H9 (cell line): ENCODE measurements at regions not wholly inside any gene's neighbourhood (a gene's known extent, or its start where the extent isn't known, plus 50 kb on each side); places are given as distances from the start of the nearest gene placed in this dataset.

Experiments
- DNase-seq: peaks from one replicate; pipeline ENCODE4 v3.0.0-alpha.2; 2017
- H2AFZ ChIP-seq: one replicate; pipeline ENCODE4 v1.6.1; 2013; ENCODE audit warnings: mild to moderate bottlenecking, low read length, control low read depth, moderate library complexity
- H2AK5ac ChIP-seq: 2 replicates; pipeline ENCODE4 v1.6.1; 2013; ENCODE audit warnings: low read length, control low read depth, mixed read lengths; ENCODE audit not compliant: insufficient read length
- H2BK120ac ChIP-seq: one replicate; pipeline ENCODE4 v1.6.1; 2013; ENCODE audit warnings: low read depth, mild to moderate bottlenecking, low read length, control low read depth, inconsistent platforms; ENCODE audit not compliant: poor library complexity, severe bottlenecking
- H2BK12ac ChIP-seq: 2 replicates; pipeline ENCODE4 v1.6.1; 2013; ENCODE audit warnings: low read length, control low read depth, mixed read lengths, low read depth; ENCODE audit not compliant: insufficient read length
- H2BK15ac ChIP-seq: 2 replicates; pipeline ENCODE4 v1.6.1; 2013; ENCODE audit warnings: low read depth, low read length, control low read depth
- H2BK20ac ChIP-seq: one replicate; pipeline ENCODE4 v1.6.1; 2013; ENCODE audit warnings: low read depth, mild to moderate bottlenecking, low read length, control low read depth, inconsistent platforms; ENCODE audit not compliant: poor library complexity, severe bottlenecking
- H2BK5ac ChIP-seq: 2 replicates; pipeline ENCODE4 v1.6.1; 2013; ENCODE audit warnings: low read length, control low read depth, mixed read lengths; ENCODE audit not compliant: insufficient read length
- H3K14ac ChIP-seq: 2 replicates; pipeline ENCODE4 v1.6.1; 2013; ENCODE audit warnings: low read length, control low read depth; ENCODE audit not compliant: insufficient read depth
- H3K18ac ChIP-seq: 2 replicates; pipeline ENCODE4 v1.6.1; 2013; ENCODE audit warnings: low read depth, mild to moderate bottlenecking, mixed read lengths, low read length, control low read depth; ENCODE audit not compliant: insufficient read length
- H3K23ac ChIP-seq: 2 replicates; pipeline ENCODE4 v1.6.1; 2013; ENCODE audit warnings: low read length, control low read depth, mixed read lengths, low read depth; ENCODE audit not compliant: insufficient read length
- H3K23me2 ChIP-seq: 2 replicates; pipeline ENCODE4 v1.6.1; 2013; ENCODE audit warnings: low read depth, mild to moderate bottlenecking, mixed read lengths, low read length, control low read depth; ENCODE audit not compliant: insufficient read length, poor library complexity, severe bottlenecking
- H3K27ac ChIP-seq: 2 replicates; pipeline ENCODE4 v1.5.1; 2013; ENCODE audit warnings: low read length, control low read depth, mixed read lengths, low read depth; ENCODE audit not compliant: insufficient read length
- H3K27me3 ChIP-seq: 2 replicates; pipeline ENCODE4 v1.6.1; 2013; ENCODE audit warnings: low read length, control low read depth, inconsistent platforms; ENCODE audit not compliant: insufficient read depth
- H3K4ac ChIP-seq: 2 replicates; pipeline ENCODE4 v1.6.1; 2013; ENCODE audit warnings: low read depth, mild to moderate bottlenecking, control low read depth, inconsistent platforms, low read length, moderate library complexity
- H3K4me1 ChIP-seq: 2 replicates; pipeline ENCODE4 v1.6.1; 2013; ENCODE audit warnings: low read length, control low read depth, inconsistent platforms; ENCODE audit not compliant: insufficient read depth
- H3K4me2 ChIP-seq: 2 replicates; pipeline ENCODE4 v1.6.1; 2013; ENCODE audit warnings: low read length, control low read depth, mixed read lengths; ENCODE audit not compliant: insufficient read length, insufficient read depth
- H3K56ac ChIP-seq: 2 replicates; pipeline ENCODE4 v1.6.1; 2013; ENCODE audit warnings: low read depth, mild to moderate bottlenecking, mixed read lengths, low read length, control low read depth; ENCODE audit not compliant: insufficient read length
- H3K79me1 ChIP-seq: 2 replicates; pipeline ENCODE4 v1.6.1; 2013; ENCODE audit warnings: low read depth, mild to moderate bottlenecking, moderate library complexity, low read length, control low read depth, inconsistent platforms; ENCODE audit not compliant: insufficient read depth, poor library complexity, severe bottlenecking
- H3K79me2 ChIP-seq: 2 replicates; pipeline ENCODE4 v1.6.1; 2013; ENCODE audit warnings: low read length, control low read depth, inconsistent platforms; ENCODE audit not compliant: insufficient read depth
- H3K9ac ChIP-seq: 2 replicates; pipeline ENCODE4 v1.6.1; 2013; ENCODE audit warnings: low read length, control low read depth, mixed read lengths; ENCODE audit not compliant: insufficient read length; ENCODE audit errors: extremely low read depth
- H3K9me3 ChIP-seq: one replicate; pipeline ENCODE4 v1.6.1; 2013; ENCODE audit warnings: low read depth, low read length, inconsistent platforms; ENCODE audit not compliant: control insufficient read depth
- H3T11ph ChIP-seq: one replicate; pipeline ENCODE4 v1.6.1; 2013; ENCODE audit warnings: mild to moderate bottlenecking, low read length, control low read depth, inconsistent platforms
- H4K20me1 ChIP-seq: one replicate; pipeline ENCODE4 v1.6.1; 2013; ENCODE audit not compliant: control insufficient read depth, insufficient read length, insufficient read depth
- H4K5ac ChIP-seq: 2 replicates; pipeline ENCODE4 v1.6.1; 2013; ENCODE audit warnings: low read depth, mild to moderate bottlenecking, mixed read lengths, low read length, control low read depth; ENCODE audit not compliant: insufficient read length
- H4K8ac ChIP-seq: replicated peaks from 2 replicates; pipeline ENCODE4 v1.6.1; 2013; ENCODE audit warnings: low read length, control low read depth, mixed read lengths, low read depth; ENCODE audit not compliant: insufficient read length
- H4K91ac ChIP-seq: 2 replicates; pipeline ENCODE4 v1.6.1; 2013; ENCODE audit warnings: low read depth, mild to moderate bottlenecking, moderate library complexity, mixed read lengths, low read length, control low read depth; ENCODE audit not compliant: insufficient read length
- H3K27ac Mint-ChIP-seq, 3 experiments: 2 replicates in 2 of 3; 3 replicates in 1 of 3; pipeline ENCODE4 v1.8.0; 2020 to 2021; ENCODE audit warnings: mixed read lengths in 3 of 3, mild to moderate bottlenecking in 1 of 3, moderate library complexity in 1 of 3
- H3K27me3 Mint-ChIP-seq: 2 replicates; pipeline ENCODE4 v1.8.0; 2021; ENCODE audit warnings: low read depth, mild to moderate bottlenecking, moderate library complexity, mixed read lengths
- H3K36me3 Mint-ChIP-seq, 3 experiments: 2 replicates in 2 of 3; 3 replicates in 1 of 3; pipeline ENCODE4 v1.8.0; 2020 to 2021; ENCODE audit warnings: low read depth in 3 of 3, mixed read lengths in 3 of 3; ENCODE audit not compliant: insufficient read depth in 1 of 3
- H3K4me1 Mint-ChIP-seq, 2 experiments: 2 replicates each; pipeline ENCODE4 v1.8.0; 2020; ENCODE audit warnings: mixed read lengths in 2 of 2
- H3K4me3 Mint-ChIP-seq, 2 experiments: 2 replicates in 1 of 2; 3 replicates in 1 of 2; pipeline ENCODE4 v1.8.0; 2020 to 2021; ENCODE audit warnings: mild to moderate bottlenecking in 2 of 2, mixed read lengths in 2 of 2, moderate library complexity in 1 of 2
- H3K9me3 Mint-ChIP-seq, 2 experiments: 2 replicates in 1 of 2; 3 replicates in 1 of 2; pipeline ENCODE4 v1.8.0; 2020; ENCODE audit warnings: mild to moderate bottlenecking in 2 of 2, mixed read lengths in 2 of 2, moderate library complexity in 1 of 2
- CTCF ChIP-seq: fragments of 200-600 bp; sonication (generic); conservative IDR thresholded peaks from 3 replicates; pipeline ENCODE4 v1.8.0; 2021; ENCODE audit warnings: antibody characterized with exemption, mild to moderate bottlenecking
- whole genome bisulfite sequencing: extraction: QIAGEN DNeasy Blood & Tissue Kit; methylation state at CpG from one replicate; pipeline ENCODE4 v1.1.7; 2013; ENCODE audit warnings: missing lambda C conversion rate, low lambda C conversion rate, mixed read lengths; ENCODE audit not compliant: insufficient read length; ENCODE audit errors: extremely low coverage; 5-methylcytosine and 5-hydroxymethylcytosine counted together

- no peak overlapping the region for H3K18ac ChIP-seq
- Mint-ChIP-seq H3K9me3 (no peaks in the 10 kb centered on the region), H3K4me1 (peaks cover 21 to 31% of the 10 kb centered on the region in 2 experiments), H3K27me3 (peaks cover 6% of the 10 kb centered on the region), H3K4me3 (no peak overlapping the region), H3K36me3 (no peaks in the 10 kb centered on the region), H3K27ac (no peak overlapping the region)
- H3K9ac ChIP-seq: no peak overlapping the region
- H2BK15ac ChIP-seq: no peak overlapping the region
- peak; percentile 29 for DNase-seq
- H3K23me2 ChIP-seq: no peaks in the 10 kb centered on the region
- no peaks in the 10 kb centered on the region for H3K79me2 ChIP-seq
- H2AFZ ChIP-seq: no peak overlapping the region
- no peak overlapping the region for H2BK5ac ChIP-seq
- H4K5ac ChIP-seq: no peak overlapping the region
- no peaks in the 10 kb centered on the region for H3K79me1 ChIP-seq
- H4K20me1 ChIP-seq: no peaks in the 10 kb centered on the region
- H3K56ac ChIP-seq: no peak overlapping the region
- no peak overlapping the region for H4K91ac ChIP-seq
- no peak overlapping the region for H2BK120ac ChIP-seq
- no peak overlapping the region for H2BK12ac ChIP-seq
- H3K14ac ChIP-seq: no peak overlapping the region
- no peaks in the 10 kb centered on the region for H3K9me3 ChIP-seq
- H3K23ac ChIP-seq: no peak overlapping the region
- H3K27me3 ChIP-seq: no peaks in the 10 kb centered on the region
- no peak overlapping the region for H3K4me2 ChIP-seq
- no peak overlapping the region for H4K8ac ChIP-seq
- no peak overlapping the region for H2BK20ac ChIP-seq
- no peaks in the 10 kb centered on the region for H3K4me1 ChIP-seq
- no peak overlapping the region for H3T11ph ChIP-seq
- WGBS: no CpG with 5 or more reads among the region's 1 CpG
- no peak overlapping the region for H2AK5ac ChIP-seq
- no peak overlapping the region for H3K27ac ChIP-seq
- TF ChIP-seq CTCF: peak; percentile 60
- H3K4ac ChIP-seq: no peak overlapping the region
Measured at GRCh38 chr15:31455499-31455898, 128.9 kb downstream of the KLF13 start.
